ENCODE measurements at regions not wholly inside any gene's neighbourhood (a gene's known extent, or its start where the extent isn't known, plus 50 kb on each side); places are given as distances from the start of the nearest gene placed in this dataset.

GRCh38 chr18:37637478-37637850 is 71.9 kb upstream of the CELF4 start:
- no peaks in the 10 kb centered on the region for H3K36me3 ChIP-seq (ENCODE audit: control insufficient read depth in 2 of 3, insufficient read depth in 3 of 3, low read length in 3 of 3)
- DNase-seq (no peak), FAIRE-seq (no peak)
- H3K27ac ChIP-seq (ENCODE audit: low read depth in 2 of 2, low read length in 2 of 2) = no peak overlapping the region
- intact Hi-C loops (cut with DNase I) = no loop called here
- H3K4me1 ChIP-seq (ENCODE audit: control insufficient read depth in 2 of 3, insufficient read depth in 2 of 3, low read depth in 1 of 3, low read length in 3 of 3) = no peaks in the 10 kb centered on the region
- no peak overlapping the region for H3K9ac ChIP-seq (ENCODE audit: low read length in 3 of 3)
- no peaks in the 10 kb centered on the region for H3K27me3 ChIP-seq (ENCODE audit: control insufficient read depth, insufficient read depth, low read length)
- H3K4me3 ChIP-seq (ENCODE audit: low read length in 3 of 3) = no peak overlapping the region
- H3K9me3 ChIP-seq (ENCODE audit: control insufficient read depth in 2 of 3, insufficient read depth in 1 of 3, low read length in 3 of 3) = no peaks in the 10 kb centered on the region
- no peak for TF ChIP-seq CTCF (IDR thresholded peaks at IDR 0.05; ENCODE audit: borderline replicate concordance, extremely low read depth, insufficient read depth)

DNA sequence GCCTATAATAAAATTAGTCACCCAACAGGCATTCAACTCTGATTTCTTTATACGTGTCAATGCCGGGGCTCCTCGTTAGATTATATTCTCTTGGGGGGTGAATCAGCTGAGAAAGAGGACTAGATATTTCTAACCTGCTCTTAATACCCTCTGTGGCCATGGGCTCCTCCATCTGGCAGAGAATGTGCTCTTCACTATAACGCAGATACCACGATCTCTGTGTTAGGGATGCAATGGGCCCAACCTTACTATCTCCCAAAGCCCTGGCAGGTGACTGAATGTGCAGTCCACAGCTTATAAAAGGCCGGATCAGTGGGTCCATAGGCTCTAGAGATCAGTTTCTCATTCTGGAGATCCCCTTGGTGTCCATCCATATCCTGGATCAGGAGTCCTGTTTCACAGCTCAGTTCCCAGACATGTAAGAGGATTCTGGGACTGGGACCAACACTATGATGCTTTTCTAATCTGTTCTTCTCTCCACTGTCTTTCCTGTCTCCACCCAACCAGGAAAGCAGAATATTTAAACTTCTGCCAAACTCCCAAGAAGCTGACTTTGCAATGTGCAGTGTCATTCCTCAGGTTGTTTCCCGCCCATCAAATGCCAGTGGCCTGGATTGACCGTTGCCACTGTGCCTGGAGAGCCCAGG is 71.4 kb upstream of the CELF4 start:
- intact Hi-C loops (cut with DNase I) = no loop called here
- H3K27ac ChIP-seq (ENCODE audit: low read depth in 2 of 2, low read length in 2 of 2) = no peak overlapping the region
- no peaks in the 10 kb centered on the region for H3K36me3 ChIP-seq (ENCODE audit: control insufficient read depth in 2 of 3, insufficient read depth in 3 of 3, low read length in 3 of 3)
- TF ChIP-seq CTCF (IDR thresholded peaks at IDR 0.05; ENCODE audit: borderline replicate concordance, extremely low read depth, insufficient read depth) = no peak
- H3K4me1 ChIP-seq (ENCODE audit: control insufficient read depth in 2 of 3, insufficient read depth in 2 of 3, low read depth in 1 of 3, low read length in 3 of 3) = no peaks in the 10 kb centered on the region
- H3K9ac ChIP-seq (ENCODE audit: low read length in 3 of 3) = no peak overlapping the region
- no peaks in the 10 kb centered on the region for H3K9me3 ChIP-seq (ENCODE audit: control insufficient read depth in 2 of 3, insufficient read depth in 1 of 3, low read length in 3 of 3)
- FAIRE-seq = no peak
- no peaks in the 10 kb centered on the region for H3K27me3 ChIP-seq (ENCODE audit: control insufficient read depth, insufficient read depth, low read length)
- H3K4me3 ChIP-seq (ENCODE audit: low read length in 3 of 3) = no peak overlapping the region
- DNase-seq = no peak

- Histone ChIP-seq H3K4me1 (ENCODE audit: control insufficient read depth in 2 of 3, insufficient read depth in 2 of 3, low read depth in 1 of 3, low read length in 3 of 3) (no peaks in the 10 kb centered on the region), H3K27me3 (ENCODE audit: control insufficient read depth, insufficient read depth, low read length) (no peaks in the 10 kb centered on the region), H3K9ac (ENCODE audit: low read length in 3 of 3) (no peak overlapping the region), H3K36me3 (ENCODE audit: control insufficient read depth in 2 of 3, insufficient read depth in 3 of 3, low read length in 3 of 3) (no peaks in the 10 kb centered on the region), H3K4me3 (ENCODE audit: low read length in 3 of 3) (no peak overlapping the region), H3K9me3 (ENCODE audit: control insufficient read depth in 2 of 3, insufficient read depth in 1 of 3, low read length in 3 of 3) (no peaks in the 10 kb centered on the region), H3K27ac (ENCODE audit: low read depth in 2 of 2, low read length in 2 of 2) (no peak overlapping the region)
- intact Hi-C loops (cut with DNase I) = no loop called here
- no peak for DNase-seq
- TF ChIP-seq CTCF (IDR thresholded peaks at IDR 0.05; ENCODE audit: borderline replicate concordance, extremely low read depth, insufficient read depth) = no peak
- FAIRE-seq = no peak
Observed at GRCh38 chr18:37634516-37634915, 68.9 kb upstream of the CELF4 start.

DNA sequence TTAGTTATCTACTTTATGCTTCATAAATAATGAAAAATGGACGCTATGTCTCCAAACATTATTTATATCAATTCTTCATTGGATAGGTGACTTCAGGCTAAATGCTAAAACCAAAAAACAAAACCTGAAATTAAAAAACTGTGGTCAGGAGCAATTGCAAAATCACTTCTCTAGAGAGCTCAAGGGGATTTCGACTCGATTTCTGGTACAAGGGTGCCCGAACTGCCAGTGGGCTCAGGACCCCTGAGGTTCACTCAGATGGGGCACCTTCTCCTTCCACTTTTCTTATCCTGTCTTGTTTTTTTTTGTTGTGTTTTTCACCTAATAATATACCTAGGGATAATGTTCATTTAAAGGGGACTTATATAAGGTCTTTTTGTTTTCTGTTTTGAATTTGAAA is 65.8 kb upstream of the CELF4 start:
- no peaks in the 10 kb centered on the region for H3K27me3 ChIP-seq (ENCODE audit: control insufficient read depth, insufficient read depth, low read length)
- no peak overlapping the region for H3K4me3 ChIP-seq (ENCODE audit: low read length in 3 of 3)
- no peak overlapping the region for H3K27ac ChIP-seq (ENCODE audit: low read depth in 2 of 2, low read length in 2 of 2)
- FAIRE-seq (no peak), DNase-seq (no peak)
- intact Hi-C loops (cut with DNase I) = no loop called here
- H3K9me3 ChIP-seq (ENCODE audit: control insufficient read depth in 2 of 3, insufficient read depth in 1 of 3, low read length in 3 of 3) = no peaks in the 10 kb centered on the region
- TF ChIP-seq CTCF (IDR thresholded peaks at IDR 0.05; ENCODE audit: borderline replicate concordance, extremely low read depth, insufficient read depth) = no peak
- H3K9ac ChIP-seq (ENCODE audit: low read length in 3 of 3) = no peak overlapping the region
- no peaks in the 10 kb centered on the region for H3K36me3 ChIP-seq (ENCODE audit: control insufficient read depth in 2 of 3, insufficient read depth in 3 of 3, low read length in 3 of 3)
- no peaks in the 10 kb centered on the region for H3K4me1 ChIP-seq (ENCODE audit: control insufficient read depth in 2 of 3, insufficient read depth in 2 of 3, low read depth in 1 of 3, low read length in 3 of 3)
